Coronary artery (tissue), 2 donors: ENCODE measurements at regions not wholly inside any gene's neighbourhood (a gene's known extent, or its start where the extent isn't known, plus 50 kb on each side); places are given as distances from the start of the nearest gene placed in this dataset.

ENCODE experiments used
- DNase-seq: peaks from one replicate; pipeline ENCODE4 v3.0.0-alpha.2; 2017; ENCODE audit warnings: low spot score
- H3K27ac ChIP-seq, 2 donors: fragments of 200-600 bp; sonication (generic); one replicate each; pipeline ENCODE4 v1.5.1; 2016 to 2019
- H3K4me3 ChIP-seq: fragments of 200-600 bp; sonication (generic); 2 replicates; pipeline ENCODE4 v1.5.1; 2016; ENCODE audit warnings: mild to moderate bottlenecking, moderate library complexity
- CTCF ChIP-seq: fragments of 200-600 bp; sonication (generic); IDR thresholded peaks from one replicate; pipeline ENCODE4 v1.5.1; 2019; ENCODE audit warnings: antibody characterized with exemption

- Histone ChIP-seq H3K27ac (no peak overlapping the region), H3K4me3 (no peak overlapping the region)
- no peak for DNase-seq
- no peak for TF ChIP-seq CTCF
Observed at GRCh38 chr12:69129017-69129416, 110.4 kb upstream of the CPSF6 start.

- Histone ChIP-seq H3K4me3 (no peak overlapping the region), H3K27ac (no peak overlapping the region)
- no peak for TF ChIP-seq CTCF
- DNase-seq = no peak
Observed at GRCh38 chr12:69129564-69129963, 109.8 kb upstream of the CPSF6 start.

- TF ChIP-seq CTCF = no peak
- H3K4me3 ChIP-seq = no peak overlapping the region
- no peak overlapping the region for H3K27ac ChIP-seq
- no peak for DNase-seq
Observed at GRCh38 chr12:69130064-69130463, 109.3 kb upstream of the CPSF6 start.

- TF ChIP-seq CTCF = no peak
- Histone ChIP-seq H3K27ac (no peak overlapping the region), H3K4me3 (no peak overlapping the region)
- no peak for DNase-seq
Observed at GRCh38 chr12:69131077-69131476, 108.3 kb upstream of the CPSF6 start.

- DNase-seq = no peak
- no peak overlapping the region for H3K4me3 ChIP-seq
- TF ChIP-seq CTCF = no peak
- no peak overlapping the region for H3K27ac ChIP-seq
Observed at GRCh38 chr12:69136931-69137613, 102.3 kb upstream of the CPSF6 start.

- Histone ChIP-seq H3K4me3 (no peak overlapping the region), H3K27ac (no peak overlapping the region)
- DNase-seq = no peak
- TF ChIP-seq CTCF = no peak
Observed at GRCh38 chr12:69141074-69141473, 98.3 kb upstream of the CPSF6 start.

GRCh38 chr12:69149270-69149669 is 90.1 kb upstream of the CPSF6 start:
- Histone ChIP-seq H3K4me3 (no peak overlapping the region), H3K27ac (no peak overlapping the region)
- TF ChIP-seq CTCF = no peak
- DNase-seq = no peak
